Progenitor cell of endocrine pancreas (in vitro differentiated cells): ENCODE measurements at regions not wholly inside any gene's neighbourhood (a gene's known extent, or its start where the extent isn't known, plus 50 kb on each side); places are given as distances from the start of the nearest gene placed in this dataset.

Experiments used
- DNase-seq: peaks from one replicate; pipeline ENCODE4 v3.0.0; 2021; ENCODE audit warnings: low spot score; ENCODE audit not compliant: unreplicated experiment
- H3K27ac Mint-ChIP-seq: 2 replicates; pipeline ENCODE4 v1.8.0; 2021; ENCODE audit warnings: mild to moderate bottlenecking, moderate library complexity, mixed read lengths
- H3K27me3 Mint-ChIP-seq: 2 replicates; pipeline ENCODE4 v1.8.0; 2021; ENCODE audit warnings: mixed read lengths
- H3K36me3 Mint-ChIP-seq: 2 replicates; pipeline ENCODE4 v1.8.0; 2022; ENCODE audit warnings: mixed read lengths; ENCODE audit not compliant: insufficient read depth
- H3K4me1 Mint-ChIP-seq: 2 replicates; pipeline ENCODE4 v1.8.0; 2021; ENCODE audit warnings: low read depth, mixed read lengths
- H3K4me3 Mint-ChIP-seq: 2 replicates; pipeline ENCODE4 v1.8.0; 2021; ENCODE audit warnings: low read depth, mild to moderate bottlenecking, moderate library complexity, mixed read lengths
- H3K9me3 Mint-ChIP-seq: 2 replicates; pipeline ENCODE4 v1.8.0; 2021; ENCODE audit warnings: low read depth, mixed read lengths
- CTCF ChIP-seq: fragments of 200-600 bp; sonication (generic); IDR thresholded peaks from one replicate; pipeline ENCODE4 v1.5.0; 2021; ENCODE audit warnings: antibody characterized with exemption, mild to moderate bottlenecking; ENCODE audit not compliant: unreplicated experiment

- Mint-ChIP-seq H3K27me3 (no peaks in the 10 kb centered on the region), H3K4me1 (peaks cover 6% of the 10 kb centered on the region), H3K4me3 (no peak overlapping the region), H3K36me3 (no peaks in the 10 kb centered on the region), H3K9me3 (no peaks in the 10 kb centered on the region), H3K27ac (no peak overlapping the region)
- no peak for DNase-seq
- no peak for TF ChIP-seq CTCF
Observed at GRCh38 chr2:19677215-19677777, 224.5 kb downstream of the TTC32 start.

- Mint-ChIP-seq H3K4me1 (peaks cover 6% of the 10 kb centered on the region), H3K4me3 (no peak overlapping the region), H3K27ac (no peak overlapping the region), H3K9me3 (no peaks in the 10 kb centered on the region), H3K36me3 (no peaks in the 10 kb centered on the region), H3K27me3 (no peaks in the 10 kb centered on the region)
- no peak for DNase-seq
- TF ChIP-seq CTCF, result no peak
Observed at GRCh38 chr2:19676770-19677169, 225.0 kb downstream of the TTC32 start.

GRCh38 chr2:19675856-19676460 lies 225.8 kb downstream of the TTC32 start:
- H3K4me3 Mint-ChIP-seq, result no peak overlapping the region
- no peaks in the 10 kb centered on the region for H3K36me3 Mint-ChIP-seq
- DNase-seq, result no peak
- TF ChIP-seq CTCF, result no peak
- H3K27me3 Mint-ChIP-seq, result no peaks in the 10 kb centered on the region
- peaks cover 6% of the 10 kb centered on the region for H3K4me1 Mint-ChIP-seq
- no peak overlapping the region for H3K27ac Mint-ChIP-seq
- H3K9me3 Mint-ChIP-seq, result no peaks in the 10 kb centered on the region

DNA sequence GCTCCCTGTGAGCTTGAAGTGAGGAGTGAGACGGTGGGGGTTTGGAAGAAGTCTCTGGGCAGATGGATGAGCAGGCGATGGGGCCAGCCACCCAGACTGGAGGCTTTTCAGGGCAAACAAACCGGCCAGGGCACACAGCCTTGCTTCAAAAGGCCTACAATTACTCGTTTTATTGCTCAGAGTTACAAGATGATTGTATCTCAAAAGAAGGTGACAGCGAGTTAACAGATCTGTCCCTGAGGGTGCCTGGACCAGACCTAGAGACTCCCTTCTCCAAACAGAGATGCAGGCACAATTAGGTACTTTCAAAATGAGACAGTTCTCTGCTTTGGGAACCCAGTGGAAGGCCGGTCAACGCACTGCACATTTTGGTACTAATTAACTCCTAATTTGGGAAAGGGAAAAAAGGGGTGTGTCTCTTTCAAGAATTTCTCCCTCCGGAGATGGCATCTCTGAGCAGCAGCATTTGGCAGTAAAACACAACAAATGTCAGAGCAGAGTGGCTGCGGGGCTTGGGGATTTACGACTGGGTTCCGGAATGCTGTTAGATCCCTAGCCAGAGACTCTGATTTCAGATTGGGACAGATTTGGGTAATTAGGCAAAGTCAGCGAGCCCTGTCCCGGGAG lies 226.7 kb downstream of the TTC32 start:
- no peak overlapping the region for H3K4me3 Mint-ChIP-seq
- no peaks in the 10 kb centered on the region for H3K9me3 Mint-ChIP-seq
- H3K27me3 Mint-ChIP-seq, result no peaks in the 10 kb centered on the region
- no peak for DNase-seq
- H3K4me1 Mint-ChIP-seq, result peaks cover 6% of the 10 kb centered on the region
- no peak for TF ChIP-seq CTCF
- H3K27ac Mint-ChIP-seq, result no peak overlapping the region
- H3K36me3 Mint-ChIP-seq, result no peaks in the 10 kb centered on the region

GRCh38 chr2:19674051-19675002 lies 227.5 kb downstream of the TTC32 start:
- TF ChIP-seq CTCF, result no peak
- Mint-ChIP-seq H3K36me3 (no peaks in the 10 kb centered on the region), H3K27ac (no peak overlapping the region)

More at GRCh38 chr2:19674051-19675002, 227.5 kb downstream of the TTC32 start:
- peaks cover 8% of the 10 kb centered on the region for H3K4me1 Mint-ChIP-seq
- no peaks in the 10 kb centered on the region for H3K9me3 Mint-ChIP-seq
- no peak for DNase-seq
- H3K4me3 Mint-ChIP-seq, result no peak overlapping the region
- no peaks in the 10 kb centered on the region for H3K27me3 Mint-ChIP-seq
